ENCODE measurements at regions not wholly inside any gene's neighbourhood (a gene's known extent, or its start where the extent isn't known, plus 50 kb on each side); places are given as distances from the start of the nearest gene placed in this dataset.

DNA sequence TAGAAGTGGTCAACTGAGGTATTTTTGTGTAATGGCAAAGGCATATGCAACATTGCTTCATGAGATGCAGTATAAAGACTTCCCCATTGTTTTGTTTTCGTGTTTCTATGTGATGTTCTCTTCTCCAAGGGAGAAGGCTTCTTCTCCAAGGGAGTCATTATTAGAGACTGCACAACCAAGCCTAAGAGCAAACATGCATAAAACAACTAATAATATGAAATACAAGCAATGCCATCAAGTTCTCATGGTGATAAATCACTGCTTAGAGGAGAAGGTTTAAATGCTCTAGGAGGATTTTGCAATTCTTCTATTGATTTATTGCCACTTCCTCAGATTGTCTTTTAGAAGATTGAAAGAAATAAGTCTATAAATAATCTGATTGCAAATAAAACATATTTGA lies 524.4 kb downstream of the IRS1 start:
- TF ChIP-seq FEZF1 (tag by site-specific recombination; IDR thresholded peaks at IDR 0.05): no peak
- TF ChIP-seq, protein P1, sequence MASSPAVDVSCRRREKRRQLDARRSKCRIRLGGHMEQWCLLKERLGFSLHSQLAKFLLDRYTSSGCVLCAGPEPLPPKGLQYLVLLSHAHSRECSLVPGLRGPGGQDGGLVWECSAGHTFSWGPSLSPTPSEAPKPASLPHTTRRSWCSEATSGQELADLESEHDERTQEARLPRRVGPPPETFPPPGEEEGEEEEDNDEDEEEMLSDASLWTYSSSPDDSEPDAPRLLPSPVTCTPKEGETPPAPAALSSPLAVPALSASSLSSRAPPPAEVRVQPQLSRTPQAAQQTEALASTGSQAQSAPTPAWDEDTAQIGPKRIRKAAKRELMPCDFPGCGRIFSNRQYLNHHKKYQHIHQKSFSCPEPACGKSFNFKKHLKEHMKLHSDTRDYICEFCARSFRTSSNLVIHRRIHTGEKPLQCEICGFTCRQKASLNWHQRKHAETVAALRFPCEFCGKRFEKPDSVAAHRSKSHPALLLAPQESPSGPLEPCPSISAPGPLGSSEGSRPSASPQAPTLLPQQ (tag by site-specific recombination; IDR thresholded peaks at IDR 0.05): no peak
- Histone ChIP-seq H3K27ac (ENCODE audit: extremely low read depth, low read depth, low read length) (no peak overlapping the region), H3K4me3 (ENCODE audit: low read depth, low read length) (no peak overlapping the region), H3K36me3 (ENCODE audit: control insufficient read depth in 2 of 2, insufficient read depth in 1 of 2, low read length in 2 of 2) (no peaks in the 10 kb centered on the region), H3K9me3 (ENCODE audit: control insufficient read depth, insufficient read depth, low read depth, low read length) (no peaks in the 10 kb centered on the region), H3K4me1 (ENCODE audit: control insufficient read depth, insufficient read depth, low read length) (no peaks in the 10 kb centered on the region)
- ChIA-PET CTCF (no interaction called here), POLR2A (no interaction called here)

DNA sequence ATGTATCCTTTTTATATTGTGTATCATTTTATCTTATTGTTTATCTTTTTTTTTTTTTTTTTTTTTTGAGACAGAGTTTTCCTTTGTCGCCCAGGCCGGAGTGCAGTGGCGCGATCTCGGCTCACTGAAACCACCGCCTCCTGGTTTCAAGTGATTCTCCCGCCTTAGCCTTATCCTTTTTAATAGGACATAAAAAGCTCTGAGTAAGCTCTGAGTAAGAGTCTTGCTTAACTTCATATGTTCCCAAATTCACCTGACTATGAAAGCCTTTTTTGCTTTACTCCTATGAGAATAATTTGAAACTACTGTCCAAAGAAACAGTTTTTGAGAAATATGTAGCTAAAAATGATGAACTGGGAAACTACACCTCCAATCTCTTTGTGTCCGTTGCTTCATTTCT lies 525.5 kb downstream of the IRS1 start:
- Histone ChIP-seq H3K9me3 (ENCODE audit: control insufficient read depth, insufficient read depth, low read depth, low read length) (no peaks in the 10 kb centered on the region), H3K4me3 (ENCODE audit: low read depth, low read length) (no peak overlapping the region), H3K4me1 (ENCODE audit: control insufficient read depth, insufficient read depth, low read length) (no peaks in the 10 kb centered on the region), H3K36me3 (ENCODE audit: control insufficient read depth in 2 of 2, insufficient read depth in 1 of 2, low read length in 2 of 2) (no peaks in the 10 kb centered on the region), H3K27ac (ENCODE audit: extremely low read depth, low read depth, low read length) (no peak overlapping the region)
- TF ChIP-seq KLF1 (tag by site-specific recombination; IDR thresholded peaks at IDR 0.05): no peak
- TF ChIP-seq, protein P2, sequence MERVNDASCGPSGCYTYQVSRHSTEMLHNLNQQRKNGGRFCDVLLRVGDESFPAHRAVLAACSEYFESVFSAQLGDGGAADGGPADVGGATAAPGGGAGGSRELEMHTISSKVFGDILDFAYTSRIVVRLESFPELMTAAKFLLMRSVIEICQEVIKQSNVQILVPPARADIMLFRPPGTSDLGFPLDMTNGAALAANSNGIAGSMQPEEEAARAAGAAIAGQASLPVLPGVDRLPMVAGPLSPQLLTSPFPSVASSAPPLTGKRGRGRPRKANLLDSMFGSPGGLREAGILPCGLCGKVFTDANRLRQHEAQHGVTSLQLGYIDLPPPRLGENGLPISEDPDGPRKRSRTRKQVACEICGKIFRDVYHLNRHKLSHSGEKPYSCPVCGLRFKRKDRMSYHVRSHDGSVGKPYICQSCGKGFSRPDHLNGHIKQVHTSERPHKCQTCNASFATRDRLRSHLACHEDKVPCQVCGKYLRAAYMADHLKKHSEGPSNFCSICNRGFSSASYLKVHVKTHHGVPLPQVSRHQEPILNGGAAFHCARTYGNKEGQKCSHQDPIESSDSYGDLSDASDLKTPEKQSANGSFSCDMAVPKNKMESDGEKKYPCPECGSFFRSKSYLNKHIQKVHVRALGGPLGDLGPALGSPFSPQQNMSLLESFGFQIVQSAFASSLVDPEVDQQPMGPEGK (tag by site-specific recombination; IDR thresholded peaks at IDR 0.05): no peak
- TF ChIP-seq SCRT2 (tag by site-specific recombination; IDR thresholded peaks at IDR 0.05): no peak
- TF ChIP-seq ZNF292 (tag by site-specific recombination; IDR thresholded peaks at IDR 0.05; ENCODE audit: borderline replicate concordance, low read depth): no peak
- POLR2A ChIA-PET: no interaction called here
- CTCF ChIA-PET: no interaction called here

DNA sequence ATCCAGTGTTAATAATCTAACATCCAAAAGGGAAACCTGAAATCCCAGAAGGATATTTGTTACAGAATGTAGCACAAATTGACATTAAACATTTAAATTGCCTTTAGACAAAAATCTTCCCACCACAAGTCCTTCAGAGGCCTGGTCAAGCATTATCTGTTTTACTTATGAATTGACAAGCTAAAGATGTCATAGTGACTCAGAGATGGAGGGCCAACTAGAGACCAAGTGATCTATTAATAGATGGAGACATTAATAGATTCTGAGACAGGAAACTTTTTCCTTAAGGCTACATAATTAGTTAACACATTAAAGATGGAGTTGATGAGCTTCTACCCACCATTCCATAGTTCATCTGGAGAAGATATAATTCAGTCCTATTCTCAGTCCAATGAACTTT lies 526.2 kb downstream of the IRS1 start:
- TF ChIP-seq ZNF157 (tag by site-specific recombination; IDR thresholded peaks at IDR 0.05) (no peak), ZNF433 (tag by site-specific recombination; IDR thresholded peaks at IDR 0.05; ENCODE audit: low read depth) (no peak), ZNF202 (tag by site-specific recombination; IDR thresholded peaks at IDR 0.05; ENCODE audit: borderline replicate concordance) (no peak), ZNF548 (tag by site-specific recombination; IDR thresholded peaks at IDR 0.05) (no peak), ZBTB8A (tag by site-specific recombination; IDR thresholded peaks at IDR 0.05) (no peak), ZNF239 (tag by site-specific recombination; IDR thresholded peaks at IDR 0.05) (no peak), ZNF341 (tag by site-specific recombination; IDR thresholded peaks at IDR 0.05; ENCODE audit: low read depth) (no peak), ZSCAN30 (tag by site-specific recombination; IDR thresholded peaks at IDR 0.05) (no peak), ZNF48 (tag by site-specific recombination; IDR thresholded peaks at IDR 0.05) (no peak)
- TF ChIP-seq, protein P3, sequence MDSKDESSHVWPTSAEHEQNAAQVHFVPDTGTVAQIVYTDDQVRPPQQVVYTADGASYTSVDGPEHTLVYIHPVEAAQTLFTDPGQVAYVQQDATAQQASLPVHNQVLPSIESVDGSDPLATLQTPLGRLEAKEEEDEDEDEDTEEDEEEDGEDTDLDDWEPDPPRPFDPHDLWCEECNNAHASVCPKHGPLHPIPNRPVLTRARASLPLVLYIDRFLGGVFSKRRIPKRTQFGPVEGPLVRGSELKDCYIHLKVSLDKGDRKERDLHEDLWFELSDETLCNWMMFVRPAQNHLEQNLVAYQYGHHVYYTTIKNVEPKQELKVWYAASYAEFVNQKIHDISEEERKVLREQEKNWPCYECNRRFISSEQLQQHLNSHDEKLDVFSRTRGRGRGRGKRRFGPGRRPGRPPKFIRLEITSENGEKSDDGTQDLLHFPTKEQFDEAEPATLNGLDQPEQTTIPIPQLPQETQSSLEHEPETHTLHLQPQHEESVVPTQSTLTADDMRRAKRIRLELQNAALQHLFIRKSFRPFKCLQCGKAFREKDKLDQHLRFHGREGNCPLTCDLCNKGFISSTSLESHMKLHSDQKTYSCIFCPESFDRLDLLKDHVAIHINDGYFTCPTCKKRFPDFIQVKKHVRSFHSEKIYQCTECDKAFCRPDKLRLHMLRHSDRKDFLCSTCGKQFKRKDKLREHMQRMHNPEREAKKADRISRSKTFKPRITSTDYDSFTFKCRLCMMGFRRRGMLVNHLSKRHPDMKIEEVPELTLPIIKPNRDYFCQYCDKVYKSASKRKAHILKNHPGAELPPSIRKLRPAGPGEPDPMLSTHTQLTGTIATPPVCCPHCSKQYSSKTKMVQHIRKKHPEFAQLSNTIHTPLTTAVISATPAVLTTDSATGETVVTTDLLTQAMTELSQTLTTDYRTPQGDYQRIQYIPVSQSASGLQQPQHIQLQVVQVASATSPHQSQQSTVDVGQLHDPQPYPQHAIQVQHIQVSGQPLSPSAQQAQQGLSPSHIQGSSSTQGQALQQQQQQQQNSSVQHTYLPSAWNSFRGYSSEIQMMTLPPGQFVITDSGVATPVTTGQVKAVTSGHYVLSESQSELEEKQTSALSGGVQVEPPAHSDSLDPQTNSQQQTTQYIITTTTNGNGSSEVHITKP (tag by site-specific recombination; IDR thresholded peaks at IDR 0.05): no peak
- TF ChIP-seq, protein P4, sequence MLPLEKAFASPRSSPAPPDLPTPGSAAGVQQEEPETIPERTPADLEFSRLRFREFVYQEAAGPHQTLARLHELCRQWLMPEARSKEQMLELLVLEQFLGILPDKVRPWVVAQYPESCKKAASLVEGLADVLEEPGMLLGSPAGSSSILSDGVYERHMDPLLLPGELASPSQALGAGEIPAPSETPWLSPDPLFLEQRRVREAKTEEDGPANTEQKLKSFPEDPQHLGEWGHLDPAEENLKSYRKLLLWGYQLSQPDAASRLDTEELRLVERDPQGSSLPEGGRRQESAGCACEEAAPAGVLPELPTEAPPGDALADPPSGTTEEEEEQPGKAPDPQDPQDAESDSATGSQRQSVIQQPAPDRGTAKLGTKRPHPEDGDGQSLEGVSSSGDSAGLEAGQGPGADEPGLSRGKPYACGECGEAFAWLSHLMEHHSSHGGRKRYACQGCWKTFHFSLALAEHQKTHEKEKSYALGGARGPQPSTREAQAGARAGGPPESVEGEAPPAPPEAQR (tag by site-specific recombination; IDR thresholded peaks at IDR 0.05): no peak
- no peaks in the 10 kb centered on the region for H3K4me1 ChIP-seq (ENCODE audit: control insufficient read depth, insufficient read depth, low read length)
- ChIA-PET CTCF (interaction anchor here (1.2 kb wide), 1 partner anchor 19 kb away, joined by 3 read pairs; no protein-coding TSS in a partner anchor), POLR2A (no interaction called here)
- no peaks in the 10 kb centered on the region for H3K9me3 ChIP-seq (ENCODE audit: control insufficient read depth, insufficient read depth, low read depth, low read length)
- H3K27ac ChIP-seq (ENCODE audit: extremely low read depth, low read depth, low read length): no peak overlapping the region
- no peaks in the 10 kb centered on the region for H3K36me3 ChIP-seq (ENCODE audit: control insufficient read depth in 2 of 2, insufficient read depth in 1 of 2, low read length in 2 of 2)
- no peak overlapping the region for H3K4me3 ChIP-seq (ENCODE audit: low read depth, low read length)
